ENCODE measurements at regions not wholly inside any gene's neighbourhood (a gene's known extent, or its start where the extent isn't known, plus 50 kb on each side); places are given as distances from the start of the nearest gene placed in this dataset.

DNA sequence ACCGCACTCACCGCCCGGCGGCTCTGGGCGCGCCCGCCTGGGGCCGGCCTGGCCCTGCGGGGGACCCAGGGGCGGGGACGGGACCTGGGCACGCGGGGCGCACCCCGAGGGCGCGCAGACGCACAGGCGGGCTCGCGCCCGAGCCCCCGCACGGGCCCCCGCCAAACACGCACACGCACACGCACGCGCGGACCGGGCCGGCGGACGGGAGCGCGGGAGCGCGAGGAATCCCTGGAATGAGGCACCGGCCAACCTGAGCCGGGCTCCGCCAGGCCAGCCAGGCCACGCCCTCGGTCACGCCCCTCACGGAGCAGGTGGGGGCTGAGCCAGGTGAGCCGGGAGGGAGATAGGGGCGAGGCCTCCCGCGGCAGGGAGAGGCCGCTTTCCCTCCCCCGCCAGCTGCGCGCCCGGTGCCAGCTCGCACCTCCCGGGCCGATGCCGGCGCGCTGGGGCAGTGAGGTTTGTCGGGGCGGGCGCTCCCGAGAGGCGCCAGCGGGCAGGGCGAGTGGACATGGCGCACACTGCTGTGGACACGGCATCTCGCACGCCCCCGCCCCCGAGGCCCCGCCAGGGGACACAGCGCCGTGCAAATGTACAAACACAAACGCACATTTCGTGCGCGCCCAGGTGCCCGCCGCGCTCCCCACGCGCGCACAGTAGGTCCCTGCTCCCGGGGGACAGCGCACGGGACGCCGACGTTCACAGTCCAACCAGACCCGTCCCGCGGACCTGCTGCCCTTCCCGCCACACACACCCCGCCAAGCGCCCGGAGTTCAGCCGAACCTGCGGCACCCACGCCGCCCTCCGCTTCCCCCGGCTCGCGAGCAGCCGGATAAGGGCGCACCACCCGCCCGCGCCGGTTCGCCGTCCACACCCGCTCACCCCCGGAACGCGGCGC, 75.9 kb upstream of the VGLL4 start (continued):
- TF ChIP-seq ZNF341 (tag by site-specific recombination; IDR thresholded peaks at IDR 0.05; ENCODE audit: low read depth): peak; percentile 70
- TF ChIP-seq, protein P1, sequence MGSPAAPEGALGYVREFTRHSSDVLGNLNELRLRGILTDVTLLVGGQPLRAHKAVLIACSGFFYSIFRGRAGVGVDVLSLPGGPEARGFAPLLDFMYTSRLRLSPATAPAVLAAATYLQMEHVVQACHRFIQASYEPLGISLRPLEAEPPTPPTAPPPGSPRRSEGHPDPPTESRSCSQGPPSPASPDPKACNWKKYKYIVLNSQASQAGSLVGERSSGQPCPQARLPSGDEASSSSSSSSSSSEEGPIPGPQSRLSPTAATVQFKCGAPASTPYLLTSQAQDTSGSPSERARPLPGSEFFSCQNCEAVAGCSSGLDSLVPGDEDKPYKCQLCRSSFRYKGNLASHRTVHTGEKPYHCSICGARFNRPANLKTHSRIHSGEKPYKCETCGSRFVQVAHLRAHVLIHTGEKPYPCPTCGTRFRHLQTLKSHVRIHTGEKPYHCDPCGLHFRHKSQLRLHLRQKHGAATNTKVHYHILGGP (tag by site-specific recombination; IDR thresholded peaks at IDR 0.05): peak; percentile 97
- TF ChIP-seq ZSCAN4 (tag by site-specific recombination; IDR thresholded peaks at IDR 0.05): peak; percentile 18; the same call in 1 of the 2 replicates
- no peak for TF ChIP-seq ZBTB17 (tag by site-specific recombination; IDR thresholded peaks at IDR 0.05)
- TF ChIP-seq ZNF555 (tag by site-specific recombination; conservative IDR thresholded peaks at IDR 0.05): no peak
- TF ChIP-seq, protein P2, sequence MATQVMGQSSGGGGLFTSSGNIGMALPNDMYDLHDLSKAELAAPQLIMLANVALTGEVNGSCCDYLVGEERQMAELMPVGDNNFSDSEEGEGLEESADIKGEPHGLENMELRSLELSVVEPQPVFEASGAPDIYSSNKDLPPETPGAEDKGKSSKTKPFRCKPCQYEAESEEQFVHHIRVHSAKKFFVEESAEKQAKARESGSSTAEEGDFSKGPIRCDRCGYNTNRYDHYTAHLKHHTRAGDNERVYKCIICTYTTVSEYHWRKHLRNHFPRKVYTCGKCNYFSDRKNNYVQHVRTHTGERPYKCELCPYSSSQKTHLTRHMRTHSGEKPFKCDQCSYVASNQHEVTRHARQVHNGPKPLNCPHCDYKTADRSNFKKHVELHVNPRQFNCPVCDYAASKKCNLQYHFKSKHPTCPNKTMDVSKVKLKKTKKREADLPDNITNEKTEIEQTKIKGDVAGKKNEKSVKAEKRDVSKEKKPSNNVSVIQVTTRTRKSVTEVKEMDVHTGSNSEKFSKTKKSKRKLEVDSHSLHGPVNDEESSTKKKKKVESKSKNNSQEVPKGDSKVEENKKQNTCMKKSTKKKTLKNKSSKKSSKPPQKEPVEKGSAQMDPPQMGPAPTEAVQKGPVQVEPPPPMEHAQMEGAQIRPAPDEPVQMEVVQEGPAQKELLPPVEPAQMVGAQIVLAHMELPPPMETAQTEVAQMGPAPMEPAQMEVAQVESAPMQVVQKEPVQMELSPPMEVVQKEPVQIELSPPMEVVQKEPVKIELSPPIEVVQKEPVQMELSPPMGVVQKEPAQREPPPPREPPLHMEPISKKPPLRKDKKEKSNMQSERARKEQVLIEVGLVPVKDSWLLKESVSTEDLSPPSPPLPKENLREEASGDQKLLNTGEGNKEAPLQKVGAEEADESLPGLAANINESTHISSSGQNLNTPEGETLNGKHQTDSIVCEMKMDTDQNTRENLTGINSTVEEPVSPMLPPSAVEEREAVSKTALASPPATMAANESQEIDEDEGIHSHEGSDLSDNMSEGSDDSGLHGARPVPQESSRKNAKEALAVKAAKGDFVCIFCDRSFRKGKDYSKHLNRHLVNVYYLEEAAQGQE (tag by site-specific recombination; IDR thresholded peaks at IDR 0.05): no peak
- TF ChIP-seq ZNF660 (tag by site-specific recombination; IDR thresholded peaks at IDR 0.05): no peak
- no peak for TF ChIP-seq ZNF571 (tag by site-specific recombination; IDR thresholded peaks at IDR 0.05)
- TF ChIP-seq ZNF610 (tag by site-specific recombination; IDR thresholded peaks at IDR 0.05; ENCODE audit: borderline replicate concordance): 0 out of 2 replicates have a peak, but pooled peaks have one; percentile 68
- TF ChIP-seq ZNF658 (tag by site-specific recombination; IDR thresholded peaks at IDR 0.05): no peak
- TF ChIP-seq ZNF621 (tag by site-specific recombination; IDR thresholded peaks at IDR 0.05): no peak
- no peak for TF ChIP-seq ZNF157 (tag by site-specific recombination; IDR thresholded peaks at IDR 0.05)
- TF ChIP-seq, protein P3, sequence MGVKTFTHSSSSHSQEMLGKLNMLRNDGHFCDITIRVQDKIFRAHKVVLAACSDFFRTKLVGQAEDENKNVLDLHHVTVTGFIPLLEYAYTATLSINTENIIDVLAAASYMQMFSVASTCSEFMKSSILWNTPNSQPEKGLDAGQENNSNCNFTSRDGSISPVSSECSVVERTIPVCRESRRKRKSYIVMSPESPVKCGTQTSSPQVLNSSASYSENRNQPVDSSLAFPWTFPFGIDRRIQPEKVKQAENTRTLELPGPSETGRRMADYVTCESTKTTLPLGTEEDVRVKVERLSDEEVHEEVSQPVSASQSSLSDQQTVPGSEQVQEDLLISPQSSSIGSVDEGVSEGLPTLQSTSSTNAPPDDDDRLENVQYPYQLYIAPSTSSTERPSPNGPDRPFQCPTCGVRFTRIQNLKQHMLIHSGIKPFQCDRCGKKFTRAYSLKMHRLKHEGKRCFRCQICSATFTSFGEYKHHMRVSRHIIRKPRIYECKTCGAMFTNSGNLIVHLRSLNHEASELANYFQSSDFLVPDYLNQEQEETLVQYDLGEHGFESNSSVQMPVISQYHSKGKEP (tag by site-specific recombination; IDR thresholded peaks at IDR 0.05): no peak
- TF ChIP-seq ZNF138 (tag by site-specific recombination; IDR thresholded peaks at IDR 0.05; ENCODE audit: borderline replicate concordance): no peak
- no peak for TF ChIP-seq ZNF518A (tag by site-specific recombination; conservative IDR thresholded peaks at IDR 0.05; ENCODE audit: low read depth)
- TF ChIP-seq HOXA7 (CRISPR knock-in tag; IDR thresholded peaks at IDR 0.05; ENCODE audit: borderline replicate concordance): no peak
- peak; percentile 100 for TF ChIP-seq KLF9 (tag by site-specific recombination; IDR thresholded peaks at IDR 0.05; ENCODE audit: low read depth)
- peak; percentile 97 for TF ChIP-seq KLF8 (tag by site-specific recombination; IDR thresholded peaks at IDR 0.05)
- TF ChIP-seq ZNF37A (tag by site-specific recombination; IDR thresholded peaks at IDR 0.05): no peak
- peak; percentile 94 for TF ChIP-seq HIC1 (tag by site-specific recombination; IDR thresholded peaks at IDR 0.05)
- TF ChIP-seq GLI2 (tag by site-specific recombination; IDR thresholded peaks at IDR 0.05; ENCODE audit: borderline replicate concordance, low read depth): no peak
- TF ChIP-seq ZNF843 (tag by site-specific recombination; IDR thresholded peaks at IDR 0.05): peak; percentile 53
- no peak for TF ChIP-seq MEIS1 (CRISPR knock-in tag; IDR thresholded peaks at IDR 0.05; ENCODE audit: borderline replicate concordance)
- no peak for TF ChIP-seq ZNF404 (tag by site-specific recombination; IDR thresholded peaks at IDR 0.05)
